Osteoblast (primary cell): ENCODE measurements at regions not wholly inside any gene's neighbourhood (a gene's known extent, or its start where the extent isn't known, plus 50 kb on each side); places are given as distances from the start of the nearest gene placed in this dataset.

Experiments
- DNase-seq: peaks from one replicate; pipeline ENCODE4 v3.0.0; 2011; ENCODE audit warnings: low spot score, mixed read lengths; ENCODE audit not compliant: insufficient read length; ENCODE audit errors: missing footprints
- H2AFZ ChIP-seq: 2 replicates; pipeline ENCODE4 v1.6.0; 2011; ENCODE audit warnings: mild to moderate bottlenecking, low read length
- H3K27ac ChIP-seq: 2 replicates; pipeline ENCODE4 v1.5.1; 2011; ENCODE audit warnings: mild to moderate bottlenecking, low read depth, low read length, moderate library complexity
- H3K27me3 ChIP-seq: 2 replicates; pipeline ENCODE4 v1.6.0; 2012; ENCODE audit warnings: mild to moderate bottlenecking, control low read depth, inconsistent platforms, low read length, moderate library complexity; ENCODE audit not compliant: insufficient read depth
- H3K36me3 ChIP-seq: 2 replicates; pipeline ENCODE4 v1.5.1; 2011; ENCODE audit warnings: mild to moderate bottlenecking, low read length, control low read depth, moderate library complexity; ENCODE audit not compliant: insufficient read depth
- H3K4me1 ChIP-seq: 2 replicates; pipeline ENCODE4 v1.5.1; 2011; ENCODE audit warnings: mild to moderate bottlenecking, low read length, control low read depth, moderate library complexity; ENCODE audit not compliant: insufficient read depth
- H3K4me2 ChIP-seq: 2 replicates; pipeline ENCODE4 v1.6.0; 2011; ENCODE audit warnings: mild to moderate bottlenecking, low read length; ENCODE audit not compliant: insufficient read depth
- H3K4me3 ChIP-seq: fragments of 200-600 bp; sonication (generic); 3 replicates; pipeline ENCODE4 v1.5.1; 2012; ENCODE audit warnings: mild to moderate bottlenecking, low read length, inconsistent platforms; ENCODE audit not compliant: insufficient read depth
- H3K79me2 ChIP-seq: 2 replicates; pipeline ENCODE4 v1.6.0; 2012; ENCODE audit warnings: mild to moderate bottlenecking, low read length, control low read depth, inconsistent platforms; ENCODE audit not compliant: insufficient read depth
- H3K9me3 ChIP-seq: 2 replicates; pipeline ENCODE4 v1.5.1; 2011; ENCODE audit warnings: low read depth, low read length, control low read depth
- H4K20me1 ChIP-seq: 2 replicates; pipeline ENCODE4 v1.6.0; 2012; ENCODE audit warnings: mild to moderate bottlenecking, low read length, control low read depth; ENCODE audit not compliant: insufficient read depth
- CTCF ChIP-seq: IDR thresholded peaks from 2 replicates; pipeline ENCODE4 v1.5.1; 2011; ENCODE audit warnings: mild to moderate bottlenecking, low read depth, low read length, moderate library complexity; ENCODE audit errors: extremely low read depth

GRCh38 chr6:97915537-97915936 is 632.5 kb upstream of the MMS22L start:
- H3K36me3 ChIP-seq = no peaks in the 10 kb centered on the region
- no peak overlapping the region for H3K4me2 ChIP-seq
- no peak overlapping the region for H3K4me3 ChIP-seq
- no peaks in the 10 kb centered on the region for H3K4me1 ChIP-seq
- H3K79me2 ChIP-seq = no peaks in the 10 kb centered on the region
- H4K20me1 ChIP-seq = no peaks in the 10 kb centered on the region
- H2AFZ ChIP-seq = no peak overlapping the region
- no peak for DNase-seq
- H3K27ac ChIP-seq = no peak overlapping the region
- no peaks in the 10 kb centered on the region for H3K27me3 ChIP-seq
- no peak for TF ChIP-seq CTCF
- H3K9me3 ChIP-seq = no peaks in the 10 kb centered on the region

- no peaks in the 10 kb centered on the region for H3K4me1 ChIP-seq
- H3K36me3 ChIP-seq = no peaks in the 10 kb centered on the region
- TF ChIP-seq CTCF = no peak
- no peak overlapping the region for H3K4me3 ChIP-seq
- DNase-seq = no peak
- no peaks in the 10 kb centered on the region for H4K20me1 ChIP-seq
- no peaks in the 10 kb centered on the region for H3K79me2 ChIP-seq
- no peak overlapping the region for H2AFZ ChIP-seq
- no peaks in the 10 kb centered on the region for H3K27me3 ChIP-seq
- no peak overlapping the region for H3K4me2 ChIP-seq
- no peaks in the 10 kb centered on the region for H3K9me3 ChIP-seq
- no peak overlapping the region for H3K27ac ChIP-seq
These were observed 634.4 kb upstream of the MMS22L start for GRCh38 chr6:97917369-97917768.

GRCh38 chr6:97919046-97919445 is 636.0 kb upstream of the MMS22L start:
- H3K4me1 ChIP-seq = no peaks in the 10 kb centered on the region
- H2AFZ ChIP-seq = no peak overlapping the region
- no peaks in the 10 kb centered on the region for H3K79me2 ChIP-seq
- no peaks in the 10 kb centered on the region for H3K36me3 ChIP-seq
- no peak overlapping the region for H3K4me2 ChIP-seq
- H3K4me3 ChIP-seq = no peak overlapping the region
- DNase-seq = no peak
- H3K27ac ChIP-seq = no peak overlapping the region
- TF ChIP-seq CTCF = no peak
- H3K27me3 ChIP-seq = no peaks in the 10 kb centered on the region
- H4K20me1 ChIP-seq = no peaks in the 10 kb centered on the region
- no peaks in the 10 kb centered on the region for H3K9me3 ChIP-seq

GRCh38 chr6:97919631-97920030 is 636.6 kb upstream of the MMS22L start:
- Histone ChIP-seq H3K27ac (no peak overlapping the region), H3K27me3 (no peaks in the 10 kb centered on the region), H3K4me2 (no peak overlapping the region), H4K20me1 (no peaks in the 10 kb centered on the region), H3K4me1 (no peaks in the 10 kb centered on the region), H3K4me3 (no peak overlapping the region), H3K79me2 (no peaks in the 10 kb centered on the region), H3K36me3 (no peaks in the 10 kb centered on the region), H3K9me3 (no peaks in the 10 kb centered on the region), H2AFZ (no peak overlapping the region)
- TF ChIP-seq CTCF = no peak
- DNase-seq = no peak
